ENCODE measurements at regions not wholly inside any gene's neighbourhood (a gene's known extent, or its start where the extent isn't known, plus 50 kb on each side); places are given as distances from the start of the nearest gene placed in this dataset.

- DNase-seq (ENCODE audit: low spot score): no peak
Measured at GRCh38 chr3:59131016-59131766, 81.4 kb upstream of the CFAP20DC start.

- peak; percentile 74 for DNase-seq (ENCODE audit: low spot score)
Measured at GRCh38 chr3:59128685-59129084, 78.9 kb upstream of the CFAP20DC start.

GRCh38 chr3:59127071-59127470, 77.2 kb upstream of the CFAP20DC start:
- peak; percentile 13 for DNase-seq (ENCODE audit: low spot score)

GRCh38 chr3:59126446-59126845, 76.6 kb upstream of the CFAP20DC start:
- no peak for DNase-seq (ENCODE audit: low spot score)

- DNase-seq (ENCODE audit: low spot score): peak; percentile 11
Measured at GRCh38 chr3:59121346-59122144, 71.7 kb upstream of the CFAP20DC start.

- DNase-seq (ENCODE audit: low spot score): no peak
Measured at GRCh38 chr3:59118928-59119327, 69.1 kb upstream of the CFAP20DC start.

GRCh38 chr3:59117396-59117795, 67.6 kb upstream of the CFAP20DC start:
- DNase-seq (ENCODE audit: low spot score): no peak

GRCh38 chr3:59116233-59116537, 66.4 kb upstream of the CFAP20DC start:
- no peak for DNase-seq (ENCODE audit: low spot score)

GRCh38 chr3:59115364-59116232, 65.8 kb upstream of the CFAP20DC start:
- no peak for DNase-seq (ENCODE audit: low spot score)

GRCh38 chr3:59107856-59108815, 58.3 kb upstream of the CFAP20DC start:
- no peak for DNase-seq (ENCODE audit: low spot score)

- no peak for DNase-seq (ENCODE audit: low spot score)
Measured at GRCh38 chr3:59106085-59106648, 56.3 kb upstream of the CFAP20DC start.

GRCh38 chr3:59103552-59103951, 53.7 kb upstream of the CFAP20DC start:
- no peak for DNase-seq (ENCODE audit: low spot score)

GRCh38 chr3:59101231-59101736, 51.5 kb upstream of the CFAP20DC start:
- no peak for DNase-seq (ENCODE audit: low spot score)
